H1 (cell line): ENCODE measurements at regions not wholly inside any gene's neighbourhood (a gene's known extent, or its start where the extent isn't known, plus 50 kb on each side); places are given as distances from the start of the nearest gene placed in this dataset.
A peak's percentile ranks its signal among the peaks of the same experiment; 100 is the strongest.

ENCODE experiments used
- CTCF ChIA-PET: fragments of 300-600 bp; sonication (Branson Sonifier 250); formaldehyde crosslinking; loops from one replicate; lab custom pipeline; 2021; ENCODE audit not compliant: partially characterized antibody; lab: Charles Lee
- POLR2A ChIA-PET: fragments of 300-600 bp; sonication (Branson Sonifier 250); formaldehyde crosslinking; loops from one replicate; lab custom pipeline; 2021; ENCODE audit warnings: inconsistent platforms; ENCODE audit not compliant: partially characterized antibody; lab: Charles Lee
- DNase-seq, 2 experiments: peaks; one replicate each; pipeline versions ENCODE4 v3.0.0 to v3.0.0-alpha.2; 2010 to 2022; ENCODE audit warnings: low spot score in 2 of 2, low read depth in 1 of 2, mixed read lengths in 1 of 2
- FAIRE-seq: peaks from 2 replicates; lab custom pipeline; 2011; peaks lifted over from hg19 to GRCh38; lab: Jason Lieb, UNC
- H2AFZ ChIP-seq: 2 replicates; pipeline ENCODE4 v1.8.1; 2012; ENCODE audit warnings: low read length, inconsistent platforms
- H2AK5ac ChIP-seq: 2 replicates; pipeline ENCODE4 v1.6.1; 2013; ENCODE audit warnings: low read depth, low read length
- H2BK120ac ChIP-seq: replicated peaks from 2 replicates; pipeline ENCODE3; 2013; ENCODE audit warnings: low read depth, low read length, inconsistent platforms
- H2BK12ac ChIP-seq: 2 replicates; pipeline ENCODE4 v1.6.1; 2013; ENCODE audit warnings: low read depth, low read length
- H2BK15ac ChIP-seq: 2 replicates; pipeline ENCODE4 v1.6.1; 2013; ENCODE audit warnings: low read length
- H2BK20ac ChIP-seq: 2 replicates; pipeline ENCODE4 v1.6.1; 2013; ENCODE audit warnings: low read length
- H2BK5ac ChIP-seq: 2 replicates; pipeline ENCODE4 v1.6.1; 2013; ENCODE audit warnings: low read depth, low read length
- H3K14ac ChIP-seq: 2 replicates; pipeline ENCODE4 v1.6.1; 2013; ENCODE audit warnings: inconsistent platforms; ENCODE audit not compliant: insufficient read length
- H3K18ac ChIP-seq: 2 replicates; pipeline ENCODE4 v1.6.1; 2013; ENCODE audit warnings: low read length; ENCODE audit errors: extremely low read depth
- H3K23ac ChIP-seq: 2 replicates; pipeline ENCODE4 v1.6.1; 2013; ENCODE audit warnings: inconsistent platforms; ENCODE audit not compliant: insufficient read length
- H3K23me2 ChIP-seq: 2 replicates; pipeline ENCODE4 v1.6.1; 2013; ENCODE audit warnings: low read depth, low read length
- H3K27ac ChIP-seq: 2 replicates; pipeline ENCODE4 v1.6.1; 2011; ENCODE audit warnings: low read depth, low read length, inconsistent platforms
- H3K27me3 ChIP-seq, 4 experiments: replicated peaks in 1 of 4; 1 replicate in 1 of 4; 2 replicates in 3 of 4; pipeline versions ENCODE4 v1.6.1 to v1.8.1; 2011 to 2013; ENCODE audit warnings: low read length in 3 of 4, mild to moderate bottlenecking in 3 of 4, inconsistent platforms in 2 of 4, mixed read lengths in 2 of 4, moderate library complexity in 1 of 4; ENCODE audit not compliant: control insufficient read depth in 3 of 4, insufficient read depth in 3 of 4; ENCODE audit errors: extremely low read depth in 1 of 4
- H3K36me3 ChIP-seq, 4 experiments: 2 replicates each; pipeline versions ENCODE4 v1.6.1 to v1.8.1; 2011 to 2013; ENCODE audit warnings: mild to moderate bottlenecking in 4 of 4, low read length in 3 of 4, moderate library complexity in 2 of 4, control low read depth in 1 of 4, inconsistent platforms in 1 of 4; ENCODE audit not compliant: insufficient read depth in 4 of 4, control insufficient read depth in 2 of 4
- H3K4ac ChIP-seq: replicated peaks from 2 replicates; pipeline ENCODE3; 2013; ENCODE audit warnings: low read length, low read depth, mixed read lengths, inconsistent platforms; ENCODE audit not compliant: insufficient read length
- H3K4me1 ChIP-seq, 4 experiments: replicated peaks in 1 of 4; 1 replicate in 1 of 4; 2 replicates in 3 of 4; pipeline versions ENCODE4 v1.6.1 to v1.8.1; 2011 to 2013; ENCODE audit warnings: low read length in 3 of 4, inconsistent platforms in 2 of 4, mixed read lengths in 1 of 4; ENCODE audit not compliant: insufficient read depth in 4 of 4, control insufficient read depth in 3 of 4
- H3K4me2 ChIP-seq, 2 experiments: 2 replicates each; pipeline versions ENCODE4 v1.6.1 to v1.8.1; 2011 to 2013; ENCODE audit warnings: low read depth in 2 of 2, low read length in 2 of 2, control low read depth in 1 of 2, inconsistent platforms in 1 of 2, mild to moderate bottlenecking in 1 of 2; ENCODE audit not compliant: insufficient read depth in 1 of 2
- H3K4me3 ChIP-seq, 4 experiments: fragments of 200-600, 300-600 bp in 1 of 4; sonication (generic), shearing (Covaris generic), sonication (Bioruptor Twin) in 1 of 4; 2 replicates each; pipeline versions ENCODE4 v1.5.1 to v1.8.1; 2011 to 2016; ENCODE audit warnings: low read length in 4 of 4, low read depth in 3 of 4, control low read depth in 2 of 4, inconsistent platforms in 2 of 4, mild to moderate bottlenecking in 2 of 4, mixed read lengths in 1 of 4, moderate library complexity in 1 of 4; ENCODE audit not compliant: insufficient read depth in 2 of 4; ENCODE audit errors: extremely low read depth in 1 of 4
- H3K56ac ChIP-seq: replicated peaks from 2 replicates; pipeline ENCODE3; 2013; ENCODE audit warnings: low read depth, mild to moderate bottlenecking, mixed read lengths, low read length, inconsistent platforms; ENCODE audit not compliant: insufficient read length
- H3K79me1 ChIP-seq: 2 replicates; pipeline ENCODE4 v1.6.1; 2013; ENCODE audit warnings: low read depth, low read length, control low read depth
- H3K79me2 ChIP-seq, 2 experiments: 2 replicates each; pipeline versions ENCODE4 v1.6.1 to v1.8.1; 2012 to 2013; ENCODE audit warnings: low read length in 2 of 2, mild to moderate bottlenecking in 2 of 2, inconsistent platforms in 1 of 2; ENCODE audit not compliant: insufficient read depth in 2 of 2, control insufficient read depth in 1 of 2
- H3K9ac ChIP-seq, 4 experiments: replicated peaks in 1 of 4; 1 replicate in 1 of 4; 2 replicates in 3 of 4; pipeline versions ENCODE4 v1.6.1 to v1.8.1; 2011 to 2013; ENCODE audit warnings: low read depth in 3 of 4, low read length in 3 of 4, control low read depth in 2 of 4, mild to moderate bottlenecking in 2 of 4, moderate library complexity in 2 of 4, inconsistent platforms in 1 of 4; ENCODE audit errors: extremely low read depth in 1 of 4
- H3K9me3 ChIP-seq, 2 experiments: 2 replicates each; pipeline versions ENCODE4 v1.6.1 to v1.8.1; 2012 to 2013; ENCODE audit warnings: mild to moderate bottlenecking in 2 of 2, moderate library complexity in 2 of 2, control low read depth in 1 of 2, inconsistent platforms in 1 of 2, low read depth in 1 of 2, low read length in 1 of 2, mixed read lengths in 1 of 2; ENCODE audit not compliant: insufficient read depth in 2 of 2
- H4K20me1 ChIP-seq, 2 experiments: replicated peaks in 1 of 2; 2 replicates each; pipeline versions ENCODE3 to v1.8.1; 2011 to 2013; ENCODE audit warnings: inconsistent platforms in 2 of 2, low read length in 2 of 2, mild to moderate bottlenecking in 1 of 2; ENCODE audit not compliant: insufficient read depth in 2 of 2, control insufficient read depth in 1 of 2
- H4K5ac ChIP-seq: 2 replicates; pipeline ENCODE4 v1.6.1; 2013; ENCODE audit warnings: low read length, low read depth, mixed read lengths, inconsistent platforms; ENCODE audit not compliant: insufficient read length
- H4K8ac ChIP-seq: 2 replicates; pipeline ENCODE4 v1.8.0; 2013; ENCODE audit warnings: mild to moderate bottlenecking, moderate library complexity, low read length, inconsistent platforms; ENCODE audit not compliant: insufficient read depth; ENCODE audit errors: extremely low read depth
- H4K91ac ChIP-seq: replicated peaks from 2 replicates; pipeline ENCODE3; 2013; ENCODE audit warnings: low read length, mixed read lengths, inconsistent platforms; ENCODE audit not compliant: insufficient read length
- MAFK ChIP-seq: IDR thresholded peaks from 2 replicates; pipeline ENCODE4 v1.6.1; 2012; ENCODE audit warnings: low read depth, mild to moderate bottlenecking, improper control_type of control experiment, low read length
- YY1 ChIP-seq: IDR thresholded peaks from 2 replicates; pipeline ENCODE4 v1.6.1; 2011; ENCODE audit warnings: low read depth, mild to moderate bottlenecking, low read length
- WGBS, 2 experiments: shearing (Covaris generic) in 1 of 2; methylation state at CpG; one replicate each; pipeline versions ENCODE4 v1.1.6 to v1.1.7; 2013 to 2015; ENCODE audit warnings: low lambda C conversion rate in 2 of 2, mixed read lengths in 2 of 2, inconsistent platforms in 1 of 2, low coverage in 1 of 2, missing lambda C conversion rate in 1 of 2; ENCODE audit not compliant: insufficient replicate concordance in 2 of 2, insufficient coverage in 1 of 2, insufficient read length in 1 of 2; ENCODE audit errors: extremely low coverage in 1 of 2, missing lambda C conversion rate in 1 of 2; 5-methylcytosine and 5-hydroxymethylcytosine counted together

- Histone ChIP-seq H3K9ac (no peak overlapping the region), H3K23me2 (no peaks in the 10 kb centered on the region), H3K79me2 (no peaks in the 10 kb centered on the region), H2BK20ac (no peak overlapping the region), H3K4me1 (no peaks in the 10 kb centered on the region), H3K4ac (no peak overlapping the region), H3K18ac (no peak overlapping the region), H4K5ac (no peak overlapping the region), H2BK15ac (no peak overlapping the region), H2AK5ac (no peak overlapping the region), H2BK5ac (no peak overlapping the region), H3K14ac (no peak overlapping the region), H4K8ac (no peak overlapping the region), H3K4me3 (no peak overlapping the region), H3K79me1 (no peaks in the 10 kb centered on the region), H3K9me3 (no peaks in the 10 kb centered on the region), H3K36me3 (no peaks in the 10 kb centered on the region), H3K27me3 (no peaks in the 10 kb centered on the region), H3K27ac (no peak overlapping the region), H3K23ac (no peak overlapping the region), H2AFZ (no peak overlapping the region), H2BK120ac (no peak overlapping the region), H3K56ac (no peak overlapping the region), H4K91ac (no peak overlapping the region), H4K20me1 (no peaks in the 10 kb centered on the region), H2BK12ac (no peak overlapping the region), H3K4me2 (no peak overlapping the region)
- no peak for DNase-seq
- POLR2A ChIA-PET: no interaction called here
- TF ChIP-seq YY1 (no peak), MAFK (peak; percentile 85)
- WGBS, 2 experiments: 50% methylated on average over 2 of the region's 2 CpGs; no CpG with 5 or more reads in 1 of the 2 experiments
- FAIRE-seq: no peak
- CTCF ChIA-PET: no interaction called here
Measured at GRCh38 chr14:86423214-86423613, 893.3 kb downstream of the FLRT2 start.
